H1 (cell line): ENCODE measurements at regions not wholly inside any gene's neighbourhood (a gene's known extent, or its start where the extent isn't known, plus 50 kb on each side); places are given as distances from the start of the nearest gene placed in this dataset.

Source experiments
- CTCF ChIA-PET: fragments of 300-600 bp; sonication (Branson Sonifier 250); formaldehyde crosslinking; loops from one replicate; lab custom pipeline; 2021; ENCODE audit not compliant: partially characterized antibody; lab: Charles Lee
- POLR2A ChIA-PET: fragments of 300-600 bp; sonication (Branson Sonifier 250); formaldehyde crosslinking; loops from one replicate; lab custom pipeline; 2021; ENCODE audit warnings: inconsistent platforms; ENCODE audit not compliant: partially characterized antibody; lab: Charles Lee
- DNase-seq, 2 experiments: peaks; one replicate each; pipeline versions ENCODE4 v3.0.0 to v3.0.0-alpha.2; 2010 to 2022; ENCODE audit warnings: low spot score in 2 of 2, low read depth in 1 of 2, mixed read lengths in 1 of 2
- FAIRE-seq: peaks from 2 replicates; lab custom pipeline; 2011; peaks lifted over from hg19 to GRCh38; lab: Jason Lieb, UNC
- H2AFZ ChIP-seq: 2 replicates; pipeline ENCODE4 v1.8.1; 2012; ENCODE audit warnings: low read length, inconsistent platforms
- H2AK5ac ChIP-seq: 2 replicates; pipeline ENCODE4 v1.6.1; 2013; ENCODE audit warnings: low read depth, low read length
- H2BK120ac ChIP-seq: replicated peaks from 2 replicates; pipeline ENCODE3; 2013; ENCODE audit warnings: low read depth, low read length, inconsistent platforms
- H2BK12ac ChIP-seq: 2 replicates; pipeline ENCODE4 v1.6.1; 2013; ENCODE audit warnings: low read depth, low read length
- H2BK15ac ChIP-seq: 2 replicates; pipeline ENCODE4 v1.6.1; 2013; ENCODE audit warnings: low read length
- H2BK20ac ChIP-seq: 2 replicates; pipeline ENCODE4 v1.6.1; 2013; ENCODE audit warnings: low read length
- H2BK5ac ChIP-seq: 2 replicates; pipeline ENCODE4 v1.6.1; 2013; ENCODE audit warnings: low read depth, low read length
- H3K14ac ChIP-seq: 2 replicates; pipeline ENCODE4 v1.6.1; 2013; ENCODE audit warnings: inconsistent platforms; ENCODE audit not compliant: insufficient read length
- H3K18ac ChIP-seq: 2 replicates; pipeline ENCODE4 v1.6.1; 2013; ENCODE audit warnings: low read length; ENCODE audit errors: extremely low read depth
- H3K23ac ChIP-seq: 2 replicates; pipeline ENCODE4 v1.6.1; 2013; ENCODE audit warnings: inconsistent platforms; ENCODE audit not compliant: insufficient read length
- H3K23me2 ChIP-seq: 2 replicates; pipeline ENCODE4 v1.6.1; 2013; ENCODE audit warnings: low read depth, low read length
- H3K27ac ChIP-seq: 2 replicates; pipeline ENCODE4 v1.6.1; 2011; ENCODE audit warnings: low read depth, low read length, inconsistent platforms
- H3K27me3 ChIP-seq, 4 experiments: replicated peaks in 1 of 4; 1 replicate in 1 of 4; 2 replicates in 3 of 4; pipeline versions ENCODE4 v1.6.1 to v1.8.1; 2011 to 2013; ENCODE audit warnings: low read length in 3 of 4, mild to moderate bottlenecking in 3 of 4, inconsistent platforms in 2 of 4, mixed read lengths in 2 of 4, moderate library complexity in 1 of 4; ENCODE audit not compliant: control insufficient read depth in 3 of 4, insufficient read depth in 3 of 4; ENCODE audit errors: extremely low read depth in 1 of 4
- H3K36me3 ChIP-seq, 4 experiments: 2 replicates each; pipeline versions ENCODE4 v1.6.1 to v1.8.1; 2011 to 2013; ENCODE audit warnings: mild to moderate bottlenecking in 4 of 4, low read length in 3 of 4, moderate library complexity in 2 of 4, control low read depth in 1 of 4, inconsistent platforms in 1 of 4; ENCODE audit not compliant: insufficient read depth in 4 of 4, control insufficient read depth in 2 of 4
- H3K4ac ChIP-seq: replicated peaks from 2 replicates; pipeline ENCODE3; 2013; ENCODE audit warnings: low read length, low read depth, mixed read lengths, inconsistent platforms; ENCODE audit not compliant: insufficient read length
- H3K4me1 ChIP-seq, 4 experiments: replicated peaks in 1 of 4; 1 replicate in 1 of 4; 2 replicates in 3 of 4; pipeline versions ENCODE4 v1.6.1 to v1.8.1; 2011 to 2013; ENCODE audit warnings: low read length in 3 of 4, inconsistent platforms in 2 of 4, mixed read lengths in 1 of 4; ENCODE audit not compliant: insufficient read depth in 4 of 4, control insufficient read depth in 3 of 4
- H3K4me2 ChIP-seq, 2 experiments: 2 replicates each; pipeline versions ENCODE4 v1.6.1 to v1.8.1; 2011 to 2013; ENCODE audit warnings: low read depth in 2 of 2, low read length in 2 of 2, control low read depth in 1 of 2, inconsistent platforms in 1 of 2, mild to moderate bottlenecking in 1 of 2; ENCODE audit not compliant: insufficient read depth in 1 of 2
- H3K4me3 ChIP-seq, 4 experiments: fragments of 200-600, 300-600 bp in 1 of 4; sonication (generic), shearing (Covaris generic), sonication (Bioruptor Twin) in 1 of 4; 2 replicates each; pipeline versions ENCODE4 v1.5.1 to v1.8.1; 2011 to 2016; ENCODE audit warnings: low read length in 4 of 4, low read depth in 3 of 4, control low read depth in 2 of 4, inconsistent platforms in 2 of 4, mild to moderate bottlenecking in 2 of 4, mixed read lengths in 1 of 4, moderate library complexity in 1 of 4; ENCODE audit not compliant: insufficient read depth in 2 of 4; ENCODE audit errors: extremely low read depth in 1 of 4
- H3K56ac ChIP-seq: replicated peaks from 2 replicates; pipeline ENCODE3; 2013; ENCODE audit warnings: low read depth, mild to moderate bottlenecking, mixed read lengths, low read length, inconsistent platforms; ENCODE audit not compliant: insufficient read length
- H3K79me1 ChIP-seq: 2 replicates; pipeline ENCODE4 v1.6.1; 2013; ENCODE audit warnings: low read depth, low read length, control low read depth
- H3K79me2 ChIP-seq, 2 experiments: 2 replicates each; pipeline versions ENCODE4 v1.6.1 to v1.8.1; 2012 to 2013; ENCODE audit warnings: low read length in 2 of 2, mild to moderate bottlenecking in 2 of 2, inconsistent platforms in 1 of 2; ENCODE audit not compliant: insufficient read depth in 2 of 2, control insufficient read depth in 1 of 2
- H3K9ac ChIP-seq, 4 experiments: replicated peaks in 1 of 4; 1 replicate in 1 of 4; 2 replicates in 3 of 4; pipeline versions ENCODE4 v1.6.1 to v1.8.1; 2011 to 2013; ENCODE audit warnings: low read depth in 3 of 4, low read length in 3 of 4, control low read depth in 2 of 4, mild to moderate bottlenecking in 2 of 4, moderate library complexity in 2 of 4, inconsistent platforms in 1 of 4; ENCODE audit errors: extremely low read depth in 1 of 4
- H3K9me3 ChIP-seq, 2 experiments: 2 replicates each; pipeline versions ENCODE4 v1.6.1 to v1.8.1; 2012 to 2013; ENCODE audit warnings: mild to moderate bottlenecking in 2 of 2, moderate library complexity in 2 of 2, control low read depth in 1 of 2, inconsistent platforms in 1 of 2, low read depth in 1 of 2, low read length in 1 of 2, mixed read lengths in 1 of 2; ENCODE audit not compliant: insufficient read depth in 2 of 2
- H4K20me1 ChIP-seq, 2 experiments: replicated peaks in 1 of 2; 2 replicates each; pipeline versions ENCODE3 to v1.8.1; 2011 to 2013; ENCODE audit warnings: inconsistent platforms in 2 of 2, low read length in 2 of 2, mild to moderate bottlenecking in 1 of 2; ENCODE audit not compliant: insufficient read depth in 2 of 2, control insufficient read depth in 1 of 2
- H4K5ac ChIP-seq: 2 replicates; pipeline ENCODE4 v1.6.1; 2013; ENCODE audit warnings: low read length, low read depth, mixed read lengths, inconsistent platforms; ENCODE audit not compliant: insufficient read length
- H4K8ac ChIP-seq: 2 replicates; pipeline ENCODE4 v1.8.0; 2013; ENCODE audit warnings: mild to moderate bottlenecking, moderate library complexity, low read length, inconsistent platforms; ENCODE audit not compliant: insufficient read depth; ENCODE audit errors: extremely low read depth
- H4K91ac ChIP-seq: replicated peaks from 2 replicates; pipeline ENCODE3; 2013; ENCODE audit warnings: low read length, mixed read lengths, inconsistent platforms; ENCODE audit not compliant: insufficient read length
- BACH1 ChIP-seq: IDR thresholded peaks from 2 replicates; pipeline ENCODE4 v1.6.1; 2012; ENCODE audit warnings: low read length, improper control_type of control experiment
- CTCF ChIP-seq, 3 experiments: IDR thresholded peaks; 1 replicate in 2 of 3; 2 replicates in 1 of 3; pipeline versions ENCODE4 v1.5.1 to v1.6.1; 2011; ENCODE audit warnings: low read length in 3 of 3, mild to moderate bottlenecking in 3 of 3, inconsistent platforms in 2 of 3, low read depth in 1 of 3, moderate library complexity in 1 of 3; ENCODE audit not compliant: insufficient read depth in 1 of 3; ENCODE audit errors: control extremely low read depth in 1 of 3
- EGR1 ChIP-seq: IDR thresholded peaks from 2 replicates; pipeline ENCODE4 v1.6.1; 2011; ENCODE audit warnings: low read depth, low read length, borderline replicate concordance
- GABPA ChIP-seq: IDR thresholded peaks from 2 replicates; pipeline ENCODE4 v1.6.1; 2011; ENCODE audit warnings: mild to moderate bottlenecking, low read length, moderate library complexity, borderline replicate concordance; ENCODE audit not compliant: insufficient read depth
- JUN ChIP-seq: IDR thresholded peaks from 2 replicates; pipeline ENCODE4 v1.6.1; 2011; ENCODE audit warnings: low read depth, mild to moderate bottlenecking, improper control_type of control experiment, low read length
- MAX ChIP-seq: IDR thresholded peaks from 2 replicates; pipeline ENCODE4 v1.6.1; 2012; ENCODE audit warnings: inconsistent platforms
- PHF8 ChIP-seq: fragments of 200-600 bp; sonication (generic); conservative IDR thresholded peaks from 2 replicates; pipeline ENCODE4 v1.7.1; 2012; ENCODE audit warnings: low read depth, mild to moderate bottlenecking, inconsistent platforms, low read length, moderate library complexity
- POU5F1 ChIP-seq: IDR thresholded peaks from 2 replicates; pipeline ENCODE4 v1.6.1; 2011; ENCODE audit warnings: low read depth, mild to moderate bottlenecking, low read length, moderate library complexity
- RAD21 ChIP-seq, 2 experiments: IDR thresholded peaks in 1 of 2; conservative IDR thresholded peaks in 1 of 2; 2 replicates each; pipeline ENCODE4 v1.6.1; 2011; ENCODE audit warnings: low read depth in 2 of 2, low read length in 2 of 2, improper control_type of control experiment in 1 of 2, inconsistent platforms in 1 of 2, mild to moderate bottlenecking in 1 of 2, moderate library complexity in 1 of 2
- WGBS, 2 experiments: shearing (Covaris generic) in 1 of 2; methylation state at CpG; one replicate each; pipeline versions ENCODE4 v1.1.6 to v1.1.7; 2013 to 2015; ENCODE audit warnings: low lambda C conversion rate in 2 of 2, mixed read lengths in 2 of 2, inconsistent platforms in 1 of 2, low coverage in 1 of 2, missing lambda C conversion rate in 1 of 2; ENCODE audit not compliant: insufficient replicate concordance in 2 of 2, insufficient coverage in 1 of 2, insufficient read length in 1 of 2; ENCODE audit errors: extremely low coverage in 1 of 2, missing lambda C conversion rate in 1 of 2; 5-methylcytosine and 5-hydroxymethylcytosine counted together

GRCh38 chr12:113766131-113766878 lies 199.8 kb downstream of the RBM19 start:
- peaks cover 0 to 5% (median 2%) of the 10 kb centered on the region in 4 experiments; a peak in 4 of 7 replicates for H3K4me1 ChIP-seq
- FAIRE-seq = no peak
- no peak overlapping the region for H3K27ac ChIP-seq
- no peaks in the 10 kb centered on the region for H3K36me3 ChIP-seq
- H4K20me1 ChIP-seq = peaks cover 0 to 4% of the 10 kb centered on the region in 2 experiments
- no peak overlapping the region for H3K4ac ChIP-seq
- no peaks in the 10 kb centered on the region for H3K79me2 ChIP-seq
- H2BK15ac ChIP-seq = no peak overlapping the region
- no peak overlapping the region for H3K14ac ChIP-seq
- 91% methylated on average over 35 of the region's 36 CpGs; no CpG with 5 or more reads in 1 of the 2 experiments for WGBS, 2 experiments
- H3K79me1 ChIP-seq = no peaks in the 10 kb centered on the region
- H3K23me2 ChIP-seq = no peaks in the 10 kb centered on the region
- no peak overlapping the region for H3K4me2 ChIP-seq
- H3K56ac ChIP-seq = no peak overlapping the region
- no peak overlapping the region for H2BK5ac ChIP-seq
- no peak overlapping the region for H4K8ac ChIP-seq
- H2AK5ac ChIP-seq = no peak overlapping the region
- POLR2A ChIA-PET = interaction anchor here (0.9 to 1.2 kb wide), 2 partner anchors 36 to 126 kb away, joined by 3 read pairs; no protein-coding TSS in a partner anchor
- no peak overlapping the region for H2BK120ac ChIP-seq
- no peak overlapping the region for H4K5ac ChIP-seq
- no peak overlapping the region for H3K23ac ChIP-seq
- peak in 1 of 2 experiments; percentile 59 for DNase-seq
- H3K4me3 ChIP-seq = no peak overlapping the region
- no peak overlapping the region for H2BK12ac ChIP-seq
- CTCF ChIA-PET = interaction anchor here (0.6 to 2.4 kb wide), 19 partner anchors 8 to 864 kb away, joined by 3 to 8 read pairs (median 3); no protein-coding TSS in a partner anchor
- H4K91ac ChIP-seq = no peak overlapping the region
- no peak overlapping the region for H3K9ac ChIP-seq
- no peak overlapping the region for H2AFZ ChIP-seq
- no peak overlapping the region for H3K18ac ChIP-seq
- H2BK20ac ChIP-seq = no peak overlapping the region; the same call in 1 of the 2 replicates
- no peaks in the 10 kb centered on the region for H3K9me3 ChIP-seq
- H3K27me3 ChIP-seq = no peaks in the 10 kb centered on the region; a peak in 2 of 7 replicates
- no peak for TF ChIP-seq GABPA
- TF ChIP-seq BACH1 = no peak
- no peak for TF ChIP-seq POU5F1
- TF ChIP-seq MAX = no peak
- TF ChIP-seq EGR1 = no peak
- no peak for TF ChIP-seq PHF8
- TF ChIP-seq CTCF (IDR thresholded peaks at IDR 0.05; ENCODE audit: control extremely low read depth in 1 of 3, insufficient read depth in 1 of 3, low read depth in 1 of 3, low read length in 3 of 3) = peak in 2 of 3 experiments; percentile 8 to 16; a peak in 1 of 4 replicates
- peak; percentile 50 to 64; a peak in 3 of 4 replicates for TF ChIP-seq RAD21 (IDR thresholded peaks at IDR 0.05 in 1 of 2, conservative IDR thresholded peaks at IDR 0.05 in 1 of 2; ENCODE audit: low read depth in 2 of 2, low read length in 2 of 2)
- TF ChIP-seq JUN = no peak
